CD4-positive, alpha-beta T cell treated with Interleukin-21 for 1 hour (primary cell): ENCODE measurements at regions not wholly inside any gene's neighbourhood (a gene's known extent, or its start where the extent isn't known, plus 50 kb on each side); places are given as distances from the start of the nearest gene placed in this dataset.

ENCODE experiments used
- DNase-seq: peaks from one replicate; pipeline ENCODE4 v3.0.0-alpha.2; 2020

- DNase-seq, result no peak
Measured at GRCh38 chr14:84671776-84672175, 858.2 kb upstream of the FLRT2 start.

DNA sequence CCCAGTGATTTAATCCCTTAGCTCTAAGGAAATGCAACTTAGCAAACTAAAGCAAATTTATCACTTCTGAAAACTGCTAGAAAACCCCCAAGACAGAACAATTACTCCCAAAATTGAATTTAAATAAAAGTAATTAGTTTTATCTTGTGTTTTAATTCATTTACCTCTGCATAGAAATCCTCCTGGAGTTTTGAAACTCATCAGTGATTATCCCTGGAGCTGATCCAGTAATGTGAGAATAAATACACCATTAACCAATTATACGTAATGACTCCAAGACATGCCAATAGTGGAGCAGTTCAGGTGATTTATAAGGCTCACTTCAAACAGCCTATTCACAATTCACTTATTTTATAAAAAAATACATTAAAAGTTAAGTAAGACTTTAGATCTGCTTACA is 855.3 kb upstream of the FLRT2 start:
- no peak for DNase-seq

- no peak for DNase-seq
Measured at GRCh38 chr14:84686550-84686949, 843.4 kb upstream of the FLRT2 start.

DNA sequence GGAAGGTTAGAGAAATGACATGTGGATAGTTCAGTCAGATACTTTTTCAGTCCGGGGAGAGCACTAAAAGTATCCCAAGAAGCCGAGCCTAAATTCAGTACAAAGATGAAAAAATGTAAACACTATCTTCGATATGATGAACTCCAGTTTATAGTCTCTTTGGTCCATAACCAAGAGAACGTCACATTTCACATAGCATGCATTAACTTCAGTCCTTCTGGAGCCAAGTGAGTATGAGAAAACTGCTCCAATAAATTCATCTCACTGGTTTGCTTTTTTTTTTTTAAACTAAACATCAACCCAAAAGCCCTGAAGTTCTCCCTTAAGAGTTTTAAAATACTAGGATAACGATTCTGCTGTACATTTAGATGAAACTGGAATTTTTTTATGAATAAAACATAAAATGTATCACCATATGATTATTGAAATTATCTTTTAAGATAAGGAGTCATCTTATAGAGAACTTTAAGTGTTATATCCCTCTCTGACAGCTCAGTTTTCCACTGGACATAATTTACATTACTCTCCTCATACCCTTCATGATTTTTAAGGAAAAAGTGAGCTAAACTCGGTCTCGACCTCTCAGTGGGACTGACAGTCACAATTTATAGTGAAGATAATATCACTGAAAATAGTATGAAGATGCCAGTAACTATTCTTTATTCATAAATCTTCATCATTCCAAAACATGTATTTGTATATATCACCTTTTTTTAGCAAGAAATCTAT is 841.5 kb upstream of the FLRT2 start:
- no peak for DNase-seq

DNA sequence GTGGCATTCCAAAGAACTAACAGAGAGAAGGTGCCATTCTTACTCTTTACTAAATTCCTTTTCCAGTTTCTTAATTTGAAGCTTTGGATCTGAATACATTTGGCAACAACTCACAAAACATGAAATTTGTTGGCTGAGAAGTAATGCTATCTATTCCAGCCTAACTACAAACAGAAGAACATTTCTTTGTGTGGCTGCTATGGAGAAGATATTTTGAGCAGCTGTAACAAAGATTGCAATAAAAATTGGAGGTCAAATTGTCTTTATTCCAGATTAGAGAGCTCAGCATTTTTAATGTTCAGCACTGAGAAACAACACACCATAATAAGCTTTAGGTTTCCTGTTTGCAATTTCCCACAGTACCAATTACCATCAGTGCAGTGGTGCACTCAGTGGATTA is 835.8 kb upstream of the FLRT2 start:
- no peak for DNase-seq

DNA sequence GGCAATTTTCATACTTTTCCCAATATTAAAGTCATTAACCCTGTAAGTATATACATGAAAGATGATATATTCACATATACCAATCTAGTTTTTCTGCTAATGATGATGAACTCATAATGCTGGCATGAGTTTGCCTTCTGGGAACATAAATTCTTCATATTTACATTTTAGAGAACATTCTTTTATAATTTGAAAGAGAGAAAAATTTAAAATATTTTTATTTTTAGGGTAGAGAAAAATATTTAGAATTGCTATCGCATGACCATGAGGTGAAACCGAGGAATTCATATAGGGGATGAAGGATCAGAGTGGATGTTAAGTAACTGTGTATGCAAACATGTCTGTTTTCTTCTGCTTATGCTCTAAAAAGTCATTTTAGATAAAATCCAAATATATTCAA is 825.3 kb upstream of the FLRT2 start:
- DNase-seq, result no peak

- no peak for DNase-seq
Measured at GRCh38 chr14:84707830-84708229, 822.1 kb upstream of the FLRT2 start.

- no peak for DNase-seq
Measured at GRCh38 chr14:84708865-84709264, 821.1 kb upstream of the FLRT2 start.

- DNase-seq, result no peak
Measured at GRCh38 chr14:84726471-84726870, 803.5 kb upstream of the FLRT2 start.

DNA sequence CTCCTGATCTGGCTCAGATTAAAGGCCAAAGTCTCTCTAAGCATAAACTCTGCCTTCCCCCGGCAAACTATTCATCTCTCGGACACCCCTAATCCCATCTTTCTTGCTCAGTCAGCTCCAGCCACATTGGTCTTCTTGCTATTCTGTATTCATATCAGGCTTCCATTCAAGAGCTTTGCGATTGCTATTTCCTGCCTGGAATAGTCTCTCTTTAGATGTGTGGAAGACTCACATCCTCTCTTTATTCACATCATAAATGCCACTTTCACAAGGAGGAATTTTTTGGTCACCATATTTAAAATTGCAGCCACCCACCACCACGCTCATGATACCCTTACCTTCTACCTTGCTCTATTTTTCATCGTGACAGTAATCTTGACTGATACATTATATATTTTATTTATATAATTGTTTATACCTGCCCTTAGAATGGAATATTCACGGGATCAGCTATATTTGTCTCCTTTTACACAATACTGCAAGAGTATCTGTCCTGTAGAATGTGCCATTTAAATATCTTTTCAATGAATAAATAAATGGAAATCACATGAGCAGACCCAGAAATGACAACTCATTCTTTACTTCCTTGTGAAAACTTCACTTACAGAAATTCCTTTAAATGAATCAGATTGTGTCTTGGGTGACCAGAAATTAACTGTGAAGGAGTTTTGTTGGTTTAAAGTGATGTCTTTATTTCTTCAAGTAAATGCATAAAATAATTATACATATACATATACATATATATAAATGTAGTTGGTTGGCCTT is 780.6 kb upstream of the FLRT2 start:
- DNase-seq, result no peak

DNA sequence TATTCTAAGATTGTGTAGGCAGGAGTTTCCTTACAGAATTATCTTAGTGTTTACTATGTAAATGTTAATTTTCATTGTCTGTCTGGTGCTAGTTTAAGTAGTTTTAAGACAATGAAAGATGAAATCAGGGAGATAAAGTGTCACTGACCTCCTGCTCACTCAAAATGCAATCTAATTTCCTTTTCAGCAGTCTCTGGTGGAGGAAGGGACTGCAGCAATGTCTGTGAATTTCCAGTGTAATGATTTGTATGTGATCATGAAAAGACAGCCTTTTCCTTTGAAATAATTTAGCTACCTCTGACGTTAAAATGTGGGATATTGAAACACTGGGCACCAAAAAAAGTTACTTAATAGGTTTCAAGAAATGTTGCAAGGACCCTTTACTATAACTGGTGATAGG is 779.7 kb upstream of the FLRT2 start:
- no peak for DNase-seq

GRCh38 chr14:84750763-84751554 is 779.0 kb upstream of the FLRT2 start:
- no peak for DNase-seq

- no peak for DNase-seq
Measured at GRCh38 chr14:84751745-84752144, 778.2 kb upstream of the FLRT2 start.

- DNase-seq, result no peak
Measured at GRCh38 chr14:84760489-84761126, 769.3 kb upstream of the FLRT2 start.

DNA sequence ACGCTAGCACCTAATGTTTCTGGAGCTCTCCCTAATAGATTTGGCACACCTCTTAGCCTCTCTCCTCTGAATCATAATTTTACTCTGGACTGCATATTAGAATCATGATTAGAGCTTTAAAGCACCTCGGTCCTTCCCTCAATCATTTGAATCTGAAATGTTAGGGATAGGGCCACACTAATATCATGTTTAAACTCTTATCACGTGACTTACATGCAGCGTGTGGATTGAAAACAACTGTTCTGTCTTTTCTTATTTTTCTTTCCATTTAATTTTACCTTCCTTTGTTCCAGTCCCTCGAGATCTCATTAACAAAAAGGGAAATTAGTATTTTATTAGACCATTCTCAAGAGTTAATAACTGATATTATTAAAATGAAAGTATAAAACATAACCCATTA is 762.5 kb upstream of the FLRT2 start:
- DNase-seq, result no peak

- DNase-seq, result no peak
Measured at GRCh38 chr14:84770030-84770429, 759.9 kb upstream of the FLRT2 start.

DNA sequence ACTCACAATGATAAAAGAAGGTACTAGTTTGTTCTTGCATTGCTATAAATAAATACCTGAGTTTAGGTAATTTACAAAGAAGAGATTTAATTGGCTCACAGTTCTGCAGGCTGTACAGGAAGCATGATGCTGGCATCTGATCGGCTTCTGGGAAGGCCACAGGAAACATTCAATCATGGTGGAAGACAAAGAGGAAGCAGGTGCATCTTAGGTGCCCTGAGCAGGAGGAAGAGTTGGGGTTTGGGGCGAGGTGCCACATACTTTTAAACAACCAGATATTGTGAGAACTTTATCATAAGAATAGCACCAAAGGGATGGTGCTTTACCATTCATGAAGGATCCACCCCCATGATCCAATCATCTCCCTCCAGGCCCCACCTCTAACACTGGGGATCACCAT is 752.6 kb upstream of the FLRT2 start:
- no peak for DNase-seq

- no peak for DNase-seq
Measured at GRCh38 chr14:84782902-84783301, 747.0 kb upstream of the FLRT2 start.

- no peak for DNase-seq
Measured at GRCh38 chr14:84783511-84783910, 746.4 kb upstream of the FLRT2 start.

GRCh38 chr14:84785996-84786395 is 743.9 kb upstream of the FLRT2 start:
- no peak for DNase-seq

DNA sequence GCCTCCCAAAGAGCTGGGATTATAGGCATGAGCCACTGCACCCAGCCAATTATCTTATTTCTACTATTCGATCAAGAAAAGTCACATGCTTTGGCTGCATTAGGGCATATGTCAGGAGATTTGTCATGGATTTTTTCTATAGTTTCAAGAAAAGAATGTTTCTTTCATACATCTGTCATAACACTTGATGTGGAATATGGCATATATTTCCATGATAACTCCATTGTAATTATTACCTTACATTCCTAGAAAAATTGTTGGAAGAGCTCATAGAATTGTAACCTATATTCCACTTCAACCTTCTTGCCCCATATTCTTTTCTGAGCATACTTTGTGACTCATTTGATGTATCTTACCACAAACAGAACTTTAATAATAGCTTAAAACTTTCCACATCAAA is 740.9 kb upstream of the FLRT2 start:
- DNase-seq, result no peak

DNA sequence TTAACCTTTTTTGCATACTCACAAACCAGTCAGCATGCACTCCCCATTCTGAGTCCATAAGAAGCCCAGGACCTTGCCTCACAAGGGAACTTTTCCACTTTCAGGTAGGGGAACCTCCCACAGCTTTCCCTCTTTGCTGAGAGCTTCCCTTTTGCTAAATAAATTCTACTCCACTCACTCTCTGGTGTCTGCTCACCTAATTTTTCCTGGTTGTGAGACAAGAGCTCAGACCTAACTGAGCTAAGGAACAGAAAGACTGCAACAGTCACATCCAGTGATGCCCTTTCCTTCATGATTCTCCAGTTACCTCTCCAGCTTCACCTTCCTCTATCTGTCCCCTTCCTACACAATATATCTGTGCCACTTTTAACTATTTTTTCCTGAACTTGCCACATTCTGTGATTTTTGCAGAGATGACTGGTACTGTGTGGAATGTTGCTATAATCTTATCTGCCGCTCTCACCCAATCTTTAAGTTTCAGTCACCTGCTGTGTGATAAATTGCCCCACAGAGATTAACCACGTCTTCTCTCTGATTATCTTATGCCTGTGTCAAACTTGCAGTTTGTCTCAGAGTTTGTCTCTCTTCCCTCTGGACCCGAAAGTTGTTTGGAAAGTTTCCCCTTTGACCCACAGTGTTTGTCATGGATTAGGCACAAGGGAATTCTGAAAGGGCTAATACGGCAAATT is 737.1 kb upstream of the FLRT2 start:
- DNase-seq, result no peak

DNA sequence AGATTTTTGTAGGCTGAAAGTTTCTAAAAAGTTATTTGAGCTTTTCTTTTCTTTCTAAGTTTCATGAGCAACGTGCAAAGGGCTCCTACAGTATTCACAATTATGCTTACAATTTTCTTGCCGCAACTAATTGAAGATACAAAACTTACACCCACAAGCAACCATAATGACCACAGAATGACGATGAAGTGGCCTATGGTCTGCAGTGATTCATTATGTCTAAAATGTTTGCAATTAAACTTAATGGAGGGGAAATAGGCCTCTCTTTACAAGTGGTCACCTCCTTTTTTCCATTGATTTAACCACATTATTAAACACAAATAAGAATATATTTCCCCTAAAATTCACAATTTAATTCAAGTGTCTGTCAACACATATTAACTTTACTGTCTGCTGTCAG is 732.6 kb upstream of the FLRT2 start:
- DNase-seq, result no peak
